ENCODE measurements at regions not wholly inside any gene's neighbourhood (a gene's known extent, or its start where the extent isn't known, plus 50 kb on each side); places are given as distances from the start of the nearest gene placed in this dataset.
"Not testable (repeated sequence)": the region's sequence is repeated elsewhere in the genome, so short reads cannot be mapped to it uniquely, and the experiment has no call there.

- TF ChIP-seq, protein P1, sequence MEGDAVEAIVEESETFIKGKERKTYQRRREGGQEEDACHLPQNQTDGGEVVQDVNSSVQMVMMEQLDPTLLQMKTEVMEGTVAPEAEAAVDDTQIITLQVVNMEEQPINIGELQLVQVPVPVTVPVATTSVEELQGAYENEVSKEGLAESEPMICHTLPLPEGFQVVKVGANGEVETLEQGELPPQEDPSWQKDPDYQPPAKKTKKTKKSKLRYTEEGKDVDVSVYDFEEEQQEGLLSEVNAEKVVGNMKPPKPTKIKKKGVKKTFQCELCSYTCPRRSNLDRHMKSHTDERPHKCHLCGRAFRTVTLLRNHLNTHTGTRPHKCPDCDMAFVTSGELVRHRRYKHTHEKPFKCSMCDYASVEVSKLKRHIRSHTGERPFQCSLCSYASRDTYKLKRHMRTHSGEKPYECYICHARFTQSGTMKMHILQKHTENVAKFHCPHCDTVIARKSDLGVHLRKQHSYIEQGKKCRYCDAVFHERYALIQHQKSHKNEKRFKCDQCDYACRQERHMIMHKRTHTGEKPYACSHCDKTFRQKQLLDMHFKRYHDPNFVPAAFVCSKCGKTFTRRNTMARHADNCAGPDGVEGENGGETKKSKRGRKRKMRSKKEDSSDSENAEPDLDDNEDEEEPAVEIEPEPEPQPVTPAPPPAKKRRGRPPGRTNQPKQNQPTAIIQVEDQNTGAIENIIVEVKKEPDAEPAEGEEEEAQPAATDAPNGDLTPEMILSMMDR (IDR thresholded peaks at IDR 0.05), result not testable (repeated sequence)
- not testable (repeated sequence) for TF ChIP-seq EZH2 (IDR thresholded peaks at IDR 0.05)
Observed at GRCh38 chr9:97145680-97146079, 106.7 kb upstream of the CTSV start.

Data from neural progenitor cell (in vitro differentiated cells).